Liver (tissue), 8 donors: ENCODE measurements at regions not wholly inside any gene's neighbourhood (a gene's known extent, or its start where the extent isn't known, plus 50 kb on each side); places are given as distances from the start of the nearest gene placed in this dataset.

Experiments used
- DNase-seq: peaks from one replicate; pipeline ENCODE4 v3.0.0-alpha.2; 2017; ENCODE audit warnings: low spot score
- H3K27ac ChIP-seq, 2 donors: one replicate each; pipeline ENCODE4 v1.7.0; 2013; ENCODE audit warnings: inconsistent platforms in 2 of 2, low read length in 2 of 2, control low read depth in 1 of 2, low read depth in 1 of 2, mild to moderate bottlenecking in 1 of 2
- H3K27me3 ChIP-seq, 4 donors: one replicate each; pipeline versions ENCODE4 v1.6.1 to v1.7.0; 2013; ENCODE audit warnings: low read length in 3 of 4, inconsistent platforms in 1 of 4, mild to moderate bottlenecking in 1 of 4, moderate library complexity in 1 of 4; ENCODE audit not compliant: control insufficient read depth in 4 of 4, insufficient read depth in 4 of 4
- H3K36me3 ChIP-seq, 4 donors: one replicate each; pipeline versions ENCODE4 v1.6.1 to v1.7.0; 2013; ENCODE audit warnings: low read length in 3 of 4, mild to moderate bottlenecking in 3 of 4, low read depth in 1 of 4, moderate library complexity in 1 of 4; ENCODE audit not compliant: control insufficient read depth in 4 of 4, insufficient read depth in 3 of 4
- H3K4me1 ChIP-seq, 4 donors: one replicate each; pipeline versions ENCODE4 v1.6.1 to v1.7.0; 2013; ENCODE audit warnings: low read length in 3 of 4, mild to moderate bottlenecking in 3 of 4, moderate library complexity in 1 of 4; ENCODE audit not compliant: control insufficient read depth in 4 of 4, insufficient read depth in 4 of 4
- H3K4me3 ChIP-seq, 3 donors: one replicate each; pipeline versions ENCODE4 v1.6.1 to v1.7.0; 2013; ENCODE audit warnings: low read length in 3 of 3, control low read depth in 1 of 3, low read depth in 1 of 3, mild to moderate bottlenecking in 1 of 3
- H3K9ac ChIP-seq, 2 donors: one replicate each; pipeline ENCODE4 v1.7.0; 2013; ENCODE audit warnings: low read length in 2 of 2, mild to moderate bottlenecking in 2 of 2, moderate library complexity in 2 of 2, control low read depth in 1 of 2, low read depth in 1 of 2
- H3K9me3 ChIP-seq, 4 donors: one replicate each; pipeline versions ENCODE4 v1.6.1 to v1.7.0; 2013; ENCODE audit warnings: low read length in 3 of 4; ENCODE audit not compliant: control insufficient read depth in 4 of 4
- ATF3 ChIP-seq: IDR thresholded peaks from 2 replicates; pipeline ENCODE4 v1.6.1; 2016; ENCODE audit warnings: antibody characterized with exemption
- CTCF ChIP-seq: fragments of 150-350 bp; IDR thresholded peaks from 2 replicates; pipeline ENCODE4 v1.5.1; 2017; ENCODE audit warnings: improper control_type of control experiment, low read depth, low read length; ENCODE audit not compliant: missing input control
- EGR1 ChIP-seq, 2 donors: IDR thresholded peaks; 2 replicates each; pipeline ENCODE4 v1.6.1; 2016 to 2018; ENCODE audit warnings: antibody characterized with exemption in 2 of 2, low read depth in 2 of 2
- FOXA1 ChIP-seq: IDR thresholded peaks from 2 replicates; pipeline ENCODE4 v1.6.1; 2016; ENCODE audit warnings: antibody characterized with exemption
- FOXA2 ChIP-seq: IDR thresholded peaks from 2 replicates; pipeline ENCODE4 v1.6.1; 2016; ENCODE audit warnings: antibody characterized with exemption
- GABPA ChIP-seq, 2 donors: IDR thresholded peaks in 1 of 2; conservative IDR thresholded peaks in 1 of 2; 2 replicates each; pipeline ENCODE4 v1.6.1; 2016; ENCODE audit warnings: antibody characterized with exemption in 2 of 2, mild to moderate bottlenecking in 1 of 2, moderate library complexity in 1 of 2
- JUND ChIP-seq, 2 donors: IDR thresholded peaks; 2 replicates each; pipeline ENCODE4 v1.6.1; 2016; ENCODE audit warnings: antibody characterized with exemption in 2 of 2
- NR2F2 ChIP-seq: IDR thresholded peaks from 2 replicates; pipeline ENCODE4 v1.6.1; 2016; ENCODE audit warnings: antibody characterized with exemption
- RAD21 ChIP-seq, 2 donors: IDR thresholded peaks; 2 replicates each; pipeline ENCODE4 v1.6.1; 2016; ENCODE audit warnings: antibody characterized with exemption in 2 of 2, mild to moderate bottlenecking in 2 of 2
- RXRA ChIP-seq, 2 donors: IDR thresholded peaks; 2 replicates each; pipeline ENCODE4 v1.6.1; 2017 to 2018; ENCODE audit warnings: antibody characterized with exemption in 2 of 2, mild to moderate bottlenecking in 1 of 2
- TAF1 ChIP-seq: conservative IDR thresholded peaks from 2 replicates; pipeline ENCODE4 v1.6.1; 2016; ENCODE audit warnings: antibody characterized with exemption, mild to moderate bottlenecking
- YY1 ChIP-seq: IDR thresholded peaks from 2 replicates; pipeline ENCODE4 v1.6.1; 2016; ENCODE audit warnings: antibody characterized with exemption, mild to moderate bottlenecking
- WGBS: extraction: QIAGEN DNeasy Blood & Tissue Kit; methylation state at CpG from one replicate; pipeline ENCODE4 v1.1.7; 2013; 5-methylcytosine and 5-hydroxymethylcytosine counted together
- TF ChIP-seq, protein P1 (sequence below): IDR thresholded peaks from 2 replicates; pipeline ENCODE4 v1.6.1; 2016; ENCODE audit warnings: antibody characterized with exemption, mild to moderate bottlenecking
- TF ChIP-seq, protein P2 (sequence below): IDR thresholded peaks from 2 replicates; pipeline ENCODE4 v1.6.1; 2016; ENCODE audit warnings: antibody characterized with exemption
- donor health status: healthy.
- donor health status: healthy.
- donor health status: healthy.
- donor health status: healthy.
- donor health status: healthy.

DNA sequence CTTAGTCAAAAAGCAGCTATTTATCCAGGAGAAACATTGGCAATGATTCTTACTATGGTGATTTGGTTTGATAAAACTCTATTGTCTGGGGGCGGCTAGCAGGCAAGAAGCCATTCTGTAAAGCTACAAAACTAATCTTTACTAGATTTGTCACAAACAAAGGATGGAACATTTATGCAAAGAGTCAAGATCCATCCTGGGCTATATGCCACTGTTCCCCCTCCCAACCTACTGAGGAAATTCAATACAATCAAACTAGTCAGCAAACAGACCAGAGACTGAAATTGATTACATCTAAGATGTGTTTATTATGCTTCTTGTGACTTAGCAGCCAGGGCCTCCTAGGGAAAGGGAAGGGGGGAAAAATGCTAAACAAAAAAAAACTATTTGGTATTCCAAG lies 397.6 kb downstream of the GPAM start:
- DNase-seq: no peak
- TF ChIP-seq, protein P1, sequence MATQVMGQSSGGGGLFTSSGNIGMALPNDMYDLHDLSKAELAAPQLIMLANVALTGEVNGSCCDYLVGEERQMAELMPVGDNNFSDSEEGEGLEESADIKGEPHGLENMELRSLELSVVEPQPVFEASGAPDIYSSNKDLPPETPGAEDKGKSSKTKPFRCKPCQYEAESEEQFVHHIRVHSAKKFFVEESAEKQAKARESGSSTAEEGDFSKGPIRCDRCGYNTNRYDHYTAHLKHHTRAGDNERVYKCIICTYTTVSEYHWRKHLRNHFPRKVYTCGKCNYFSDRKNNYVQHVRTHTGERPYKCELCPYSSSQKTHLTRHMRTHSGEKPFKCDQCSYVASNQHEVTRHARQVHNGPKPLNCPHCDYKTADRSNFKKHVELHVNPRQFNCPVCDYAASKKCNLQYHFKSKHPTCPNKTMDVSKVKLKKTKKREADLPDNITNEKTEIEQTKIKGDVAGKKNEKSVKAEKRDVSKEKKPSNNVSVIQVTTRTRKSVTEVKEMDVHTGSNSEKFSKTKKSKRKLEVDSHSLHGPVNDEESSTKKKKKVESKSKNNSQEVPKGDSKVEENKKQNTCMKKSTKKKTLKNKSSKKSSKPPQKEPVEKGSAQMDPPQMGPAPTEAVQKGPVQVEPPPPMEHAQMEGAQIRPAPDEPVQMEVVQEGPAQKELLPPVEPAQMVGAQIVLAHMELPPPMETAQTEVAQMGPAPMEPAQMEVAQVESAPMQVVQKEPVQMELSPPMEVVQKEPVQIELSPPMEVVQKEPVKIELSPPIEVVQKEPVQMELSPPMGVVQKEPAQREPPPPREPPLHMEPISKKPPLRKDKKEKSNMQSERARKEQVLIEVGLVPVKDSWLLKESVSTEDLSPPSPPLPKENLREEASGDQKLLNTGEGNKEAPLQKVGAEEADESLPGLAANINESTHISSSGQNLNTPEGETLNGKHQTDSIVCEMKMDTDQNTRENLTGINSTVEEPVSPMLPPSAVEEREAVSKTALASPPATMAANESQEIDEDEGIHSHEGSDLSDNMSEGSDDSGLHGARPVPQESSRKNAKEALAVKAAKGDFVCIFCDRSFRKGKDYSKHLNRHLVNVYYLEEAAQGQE: no peak
- TF ChIP-seq ATF3 (no peak), FOXA1 (no peak), TAF1 (no peak), EGR1 (IDR thresholded peaks at IDR 0.05; ENCODE audit: low read depth in 2 of 2) (no peak), JUND (IDR thresholded peaks at IDR 0.05) (no peak), YY1 (no peak), GABPA (IDR thresholded peaks at IDR 0.05 in 1 of 2, conservative IDR thresholded peaks at IDR 0.05 in 1 of 2) (no peak), CTCF (no peak), RAD21 (IDR thresholded peaks at IDR 0.05) (no peak), RXRA (IDR thresholded peaks at IDR 0.05) (no peak), NR2F2 (no peak)
- Histone ChIP-seq H3K4me3 (no peak overlapping the region), H3K27me3 (no peaks in the 10 kb centered on the region), H3K4me1 (no peaks in the 10 kb centered on the region), H3K36me3 (no peaks in the 10 kb centered on the region), H3K27ac (no peak overlapping the region), H3K9me3 (no peaks in the 10 kb centered on the region), H3K9ac (no peak overlapping the region)
- whole genome bisulfite sequencing: 79% methylated on average over 1 of the region's 1 CpG

- no peaks in the 10 kb centered on the region for H3K36me3 ChIP-seq
- H3K4me1 ChIP-seq: no peaks in the 10 kb centered on the region
- no peaks in the 10 kb centered on the region for H3K9me3 ChIP-seq
- TF ChIP-seq EGR1 (IDR thresholded peaks at IDR 0.05; ENCODE audit: low read depth in 2 of 2) (no peak), FOXA2 (no peak), CTCF (no peak), GABPA (IDR thresholded peaks at IDR 0.05 in 1 of 2, conservative IDR thresholded peaks at IDR 0.05 in 1 of 2) (no peak), YY1 (no peak), ATF3 (no peak), TAF1 (no peak)
- TF ChIP-seq, protein P2, sequence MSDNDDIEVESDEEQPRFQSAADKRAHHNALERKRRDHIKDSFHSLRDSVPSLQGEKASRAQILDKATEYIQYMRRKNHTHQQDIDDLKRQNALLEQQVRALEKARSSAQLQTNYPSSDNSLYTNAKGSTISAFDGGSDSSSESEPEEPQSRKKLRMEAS: no peak
- H3K4me3 ChIP-seq: no peak overlapping the region
- no peaks in the 10 kb centered on the region for H3K27me3 ChIP-seq
- H3K27ac ChIP-seq: no peak overlapping the region
- no peak overlapping the region for H3K9ac ChIP-seq
- DNase-seq: no peak
Measured at GRCh38 chr10:111789821-111790220, 393.7 kb downstream of the GPAM start.
